ENCODE measurements at regions not wholly inside any gene's neighbourhood (a gene's known extent, or its start where the extent isn't known, plus 50 kb on each side); places are given as distances from the start of the nearest gene placed in this dataset.

DNA sequence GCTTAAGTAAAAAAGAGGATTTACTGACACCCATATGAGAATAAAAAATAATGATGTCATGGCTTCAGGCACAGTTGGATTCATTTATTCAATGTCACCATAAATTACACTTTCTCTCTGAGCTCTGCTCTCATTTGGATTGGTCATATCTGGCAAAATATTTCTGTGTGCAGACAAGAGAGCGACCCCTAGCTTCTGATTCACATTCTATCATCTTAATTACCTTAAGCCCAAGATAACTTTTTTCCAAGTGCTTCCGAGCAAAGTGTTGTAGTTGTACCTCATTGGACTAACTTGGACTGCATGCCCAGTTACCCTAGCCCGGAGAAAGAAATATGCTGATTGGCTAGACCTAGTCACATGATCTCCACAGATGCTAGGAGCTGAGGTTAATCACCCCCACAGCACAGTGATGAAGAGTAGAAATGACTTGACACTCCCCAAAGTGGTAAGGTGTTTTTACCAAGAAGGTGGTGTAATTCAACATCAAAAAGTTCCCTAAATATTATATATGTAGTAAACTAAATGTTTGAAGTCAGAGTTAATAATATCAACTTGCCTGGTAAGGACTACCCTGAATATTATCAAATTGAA lies 552.2 kb upstream of the SUCLG2 start:
- TF ChIP-seq, protein P1, sequence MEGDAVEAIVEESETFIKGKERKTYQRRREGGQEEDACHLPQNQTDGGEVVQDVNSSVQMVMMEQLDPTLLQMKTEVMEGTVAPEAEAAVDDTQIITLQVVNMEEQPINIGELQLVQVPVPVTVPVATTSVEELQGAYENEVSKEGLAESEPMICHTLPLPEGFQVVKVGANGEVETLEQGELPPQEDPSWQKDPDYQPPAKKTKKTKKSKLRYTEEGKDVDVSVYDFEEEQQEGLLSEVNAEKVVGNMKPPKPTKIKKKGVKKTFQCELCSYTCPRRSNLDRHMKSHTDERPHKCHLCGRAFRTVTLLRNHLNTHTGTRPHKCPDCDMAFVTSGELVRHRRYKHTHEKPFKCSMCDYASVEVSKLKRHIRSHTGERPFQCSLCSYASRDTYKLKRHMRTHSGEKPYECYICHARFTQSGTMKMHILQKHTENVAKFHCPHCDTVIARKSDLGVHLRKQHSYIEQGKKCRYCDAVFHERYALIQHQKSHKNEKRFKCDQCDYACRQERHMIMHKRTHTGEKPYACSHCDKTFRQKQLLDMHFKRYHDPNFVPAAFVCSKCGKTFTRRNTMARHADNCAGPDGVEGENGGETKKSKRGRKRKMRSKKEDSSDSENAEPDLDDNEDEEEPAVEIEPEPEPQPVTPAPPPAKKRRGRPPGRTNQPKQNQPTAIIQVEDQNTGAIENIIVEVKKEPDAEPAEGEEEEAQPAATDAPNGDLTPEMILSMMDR (IDR thresholded peaks at IDR 0.05), result no peak
- TF ChIP-seq POLR2A (IDR thresholded peaks at IDR 0.05), result no peak

All from tibial nerve (tissue), 3 donors.